ENCODE measurements at regions not wholly inside any gene's neighbourhood (a gene's known extent, or its start where the extent isn't known, plus 50 kb on each side); places are given as distances from the start of the nearest gene placed in this dataset.

GRCh38 chr3:160076519-160076918 is 87.9 kb downstream of the IL12A start:
- H2AK5ac ChIP-seq (ENCODE audit: low read depth, low read length), result no peak overlapping the region
- H4K8ac ChIP-seq (ENCODE audit: low read depth in 2 of 2, low read length in 2 of 2), result no peak overlapping the region
- 63% methylated on average over 1 of the region's 3 CpGs; no CpG with 5 or more reads in 1 of the 2 experiments for WGBS, 2 experiments (ENCODE audit: extremely low coverage in 2 of 2, insufficient read length in 1 of 2)
- no peak overlapping the region for H2BK15ac ChIP-seq (ENCODE audit: low read depth, low read length)
- no peak overlapping the region for H2BK5ac ChIP-seq (ENCODE audit: low read depth, low read length, poor library complexity, severe bottlenecking)
- DNase-seq, result no peak
- H3K4me2 ChIP-seq (ENCODE audit: low read depth, low read length), result no peak overlapping the region
- H3K27ac ChIP-seq (ENCODE audit: insufficient read depth, low read length), result no peak overlapping the region
- 0 out of 2 replicates have a peak, but pooled peaks cover under 1% of the 10 kb centered on the region for H3K9me1 ChIP-seq (ENCODE audit: insufficient read depth, low read length)
- H3K9me3 ChIP-seq (ENCODE audit: control insufficient read depth, insufficient read depth, low read length), result no peaks in the 10 kb centered on the region
- H3K56ac ChIP-seq (ENCODE audit: extremely low read depth, insufficient read depth, low read length), result no peak overlapping the region
- no peak overlapping the region for H3K9ac ChIP-seq (ENCODE audit: low read depth, low read length)
- no peak overlapping the region for H2AK9ac ChIP-seq (replicated peaks; ENCODE audit: low read depth, low read length, poor library complexity)
- H2AFZ ChIP-seq (replicated peaks; ENCODE audit: low read length, poor library complexity), result peak overlapping the region; percentile 56
- no peak overlapping the region for H3K23ac ChIP-seq (ENCODE audit: low read depth, low read length)
- H4K20me1 ChIP-seq (ENCODE audit: insufficient read depth, low read length), result no peaks in the 10 kb centered on the region
- no peak overlapping the region for H3K14ac ChIP-seq (replicated peaks; ENCODE audit: low read depth, low read length)
- POLR2A ChIA-PET (ENCODE audit: unreplicated experiment), result no interaction called here
- no peak overlapping the region for H2BK120ac ChIP-seq (ENCODE audit: low read depth, low read length)
- H2BK20ac ChIP-seq (ENCODE audit: low read depth, low read length), result no peak overlapping the region
- no peak overlapping the region for H4K91ac ChIP-seq (ENCODE audit: insufficient read depth, low read depth, low read length)
- H3K4me1 ChIP-seq (ENCODE audit: control insufficient read depth, insufficient read depth, low read length), result no peaks in the 10 kb centered on the region
- CTCF ChIA-PET, result no interaction called here
- H4K5ac ChIP-seq (ENCODE audit: low read depth, low read length), result no peak overlapping the region
- H3K36me3 ChIP-seq (ENCODE audit: control insufficient read depth, insufficient read depth, low read length), result no peaks in the 10 kb centered on the region
- no peak for ATAC-seq (ENCODE audit: low read depth)
- no TSS peak for BruUV-seq (replicated peaks)
- no peak overlapping the region for H3K4me3 ChIP-seq (ENCODE audit: insufficient read depth, low read depth, low read length)
- intact Hi-C loops (cut with micrococcal nuclease) (no loop called here), dilution Hi-C loops (cut with HindIII; ENCODE audit: low sequenced_read_pairs, unreplicated experiment) (no loop called here), in situ Hi-C loops (cut with MboI; ENCODE audit: low sequenced_read_pairs) (no loop called here)
- no peak overlapping the region for H3K4ac ChIP-seq (ENCODE audit: low read depth, low read length)
- H3K79me1 ChIP-seq (ENCODE audit: low read depth in 1 of 2, low read length in 2 of 2), result no peaks in the 10 kb centered on the region
- no peaks in the 10 kb centered on the region for H3K27me3 ChIP-seq (ENCODE audit: control insufficient read depth, insufficient read depth, low read length)
- H3K18ac ChIP-seq (ENCODE audit: low read depth, low read length), result no peak overlapping the region
- TF ChIP-seq SMC3 (IDR thresholded peaks at IDR 0.05; ENCODE audit: low read depth, low read length), result no peak

Measured in IMR-90 (cell line).